HepG2 (cell line): ENCODE measurements at regions not wholly inside any gene's neighbourhood (a gene's known extent, or its start where the extent isn't known, plus 50 kb on each side); places are given as distances from the start of the nearest gene placed in this dataset.

Experiments used
- ATAC-seq: fragments of 200-7000 bp; cut with Tn5 transposase; 3 replicates; pipeline ENCODE4 v1.9.1; 2020; ENCODE audit warnings: mild to moderate bottlenecking, moderate library complexity
- BruUV-seq: library from RNA; stranded (reverse); fragments of 400-500 nt; replicated peaks from 2 replicates; lab custom pipeline; 2021; lab: Mats Ljungman, UMichigan
- CTCF ChIA-PET: fragments of 300-600 bp; formaldehyde crosslinking; extraction: SDS; loops from one replicate; lab custom pipeline; 2021; ENCODE audit warnings: low total read pairs, inconsistent platforms, low intra/inter-chr PET ratio; lab: Yijun Ruan, JAX
- POLR2A ChIA-PET: fragments of 350-600 bp; sonication (Branson Sonifier 250); formaldehyde crosslinking; loops from one replicate; lab custom pipeline; 2020; ENCODE audit warnings: antibody characterized with exemption, inconsistent platforms; lab: Yijun Ruan, JAX
- DNase-seq: peaks from one replicate; pipeline ENCODE4 v3.0.0-alpha.2; 2015; ENCODE audit warnings: low spot score
- FAIRE-seq: peaks from 3 replicates; lab custom pipeline; 2011; peaks lifted over from hg19 to GRCh38; lab: Jason Lieb, UNC
- H2AFZ ChIP-seq: one replicate; pipeline ENCODE4 v1.6.1; 2011; ENCODE audit warnings: low read length, inconsistent platforms
- H3K27ac ChIP-seq: fragments of 300-600 bp; 3 replicates; pipeline ENCODE4 v1.8.0; 2011; ENCODE audit warnings: mixed run types, mild to moderate bottlenecking, mixed read lengths, low read length, inconsistent platforms; ENCODE audit not compliant: insufficient read depth; ENCODE audit errors: extremely low read length
- H3K27me3 ChIP-seq, 2 experiments: fragments of 200-600 bp in 1 of 2; 2 replicates in 1 of 2; 3 replicates in 1 of 2; pipeline versions ENCODE4 v1.6.0 to v1.8.0; 2011; ENCODE audit warnings: low read length in 2 of 2, mild to moderate bottlenecking in 2 of 2, moderate library complexity in 2 of 2, inconsistent platforms in 1 of 2; ENCODE audit not compliant: insufficient read depth in 2 of 2, control insufficient read depth in 1 of 2
- H3K36me3 ChIP-seq, 2 experiments: fragments of 200-600 bp in 1 of 2; replicated peaks in 1 of 2; 2 replicates in 1 of 2; 3 replicates in 1 of 2; pipeline versions ENCODE4 v1.5.1 to v1.8.0; 2011; ENCODE audit warnings: low read length in 2 of 2, inconsistent platforms in 1 of 2; ENCODE audit not compliant: insufficient read depth in 2 of 2, control insufficient read depth in 1 of 2
- H3K4me1 ChIP-seq: 2 replicates; pipeline ENCODE4 v1.5.1; 2012; ENCODE audit warnings: low read length, inconsistent platforms; ENCODE audit not compliant: insufficient read depth
- H3K4me2 ChIP-seq: 2 replicates; pipeline ENCODE4 v1.6.0; 2011; ENCODE audit warnings: low read depth, low read length, inconsistent platforms
- H3K4me3 ChIP-seq, 3 experiments: fragments of 200-600 bp in 1 of 3; sonication (generic), shearing (Covaris generic) in 1 of 3; replicated peaks in 1 of 3; 2 replicates each; pipeline ENCODE4 v1.5.1; 2011 to 2016; ENCODE audit warnings: low read length in 3 of 3, inconsistent platforms in 2 of 3, low read depth in 2 of 3, mild to moderate bottlenecking in 2 of 3, control low read depth in 1 of 3, mixed read lengths in 1 of 3; ENCODE audit not compliant: insufficient read depth in 1 of 3
- H3K79me2 ChIP-seq: one replicate; pipeline ENCODE4 v1.6.1; 2011; ENCODE audit warnings: low read length, inconsistent platforms; ENCODE audit not compliant: insufficient read depth
- H3K9ac ChIP-seq: 2 replicates; pipeline ENCODE4 v1.6.0; 2011; ENCODE audit warnings: mild to moderate bottlenecking, low read depth, low read length, inconsistent platforms; ENCODE audit not compliant: insufficient read depth
- H3K9me3 ChIP-seq: 2 replicates; pipeline ENCODE4 v1.5.1; 2012; ENCODE audit warnings: mild to moderate bottlenecking, low read length
- H4K20me1 ChIP-seq: 2 replicates; pipeline ENCODE4 v1.6.0; 2011; ENCODE audit warnings: inconsistent platforms, mild to moderate bottlenecking, low read length, moderate library complexity; ENCODE audit not compliant: insufficient read depth
- CC2D1A ChIP-seq: sonication (generic); formaldehyde crosslinking; IDR thresholded peaks from 2 replicates; pipeline ENCODE4 v1.8.1; 2023; ENCODE audit warnings: mild to moderate bottlenecking, missing genetic modification reagents
- HOXD1 ChIP-seq: sonication (generic); formaldehyde crosslinking; IDR thresholded peaks from 2 replicates; pipeline ENCODE4 v1.5.0; 2020; ENCODE audit warnings: missing genetic modification reagents
- MTF1 ChIP-seq: sonication (generic); formaldehyde crosslinking; IDR thresholded peaks from 2 replicates; pipeline ENCODE4 v1.5.0; 2020; ENCODE audit warnings: missing genetic modification reagents
- NFE2L1 ChIP-seq: sonication (generic); formaldehyde crosslinking; IDR thresholded peaks from 2 replicates; pipeline ENCODE4 v1.4.0; 2020; ENCODE audit warnings: missing genetic modification reagents, mild to moderate bottlenecking, borderline replicate concordance
- RFX3 ChIP-seq: IDR thresholded peaks from 2 replicates; pipeline ENCODE4 v1.6.1; 2016; ENCODE audit warnings: missing biosample characterization, missing genetic modification reagents
- STAG1 ChIP-seq: sonication (generic); formaldehyde crosslinking; IDR thresholded peaks from 2 replicates; pipeline ENCODE4 v1.4.0; 2020; ENCODE audit warnings: missing genetic modification reagents
- ZBTB38 ChIP-seq: sonication (generic); formaldehyde crosslinking; IDR thresholded peaks from 2 replicates; pipeline ENCODE4 v1.5.1; 2020; ENCODE audit warnings: mild to moderate bottlenecking, missing genetic modification reagents
- ZKSCAN5 ChIP-seq: sonication (generic); formaldehyde crosslinking; IDR thresholded peaks from 2 replicates; pipeline ENCODE4 v1.5.1; 2020; ENCODE audit warnings: mild to moderate bottlenecking, missing genetic modification reagents
- ZNF724P ChIP-seq: sonication (generic); formaldehyde crosslinking; IDR thresholded peaks from 2 replicates; pipeline ENCODE4 v1.8.0; 2022; ENCODE audit warnings: missing genetic modification reagents, borderline replicate concordance
- ZNF776 ChIP-seq: sonication (generic); formaldehyde crosslinking; IDR thresholded peaks from 2 replicates; pipeline ENCODE4 v1.4.0; 2020; ENCODE audit warnings: mild to moderate bottlenecking, missing genetic modification reagents
- WGBS: methylation state at CpG from one replicate; pipeline ENCODE4 v1.1.6; 2017; ENCODE audit warnings: low lambda C conversion rate; 5-methylcytosine and 5-hydroxymethylcytosine counted together
- in situ Hi-C: cut with HindIII; loops from 2 replicates; pipeline ENCODE4 v1.10.0; 2017; ENCODE audit warnings: low pct_unique_long_range_greater_than_20kb; ENCODE audit not compliant: extremely low pct_ligation_motif_present
- intact Hi-C: fragments of 100-400 bp; cut with micrococcal nuclease; formaldehyde crosslinking; loops from one replicate; pipeline ENCODE4 v1.10.0; 2022; ENCODE audit not compliant: unreplicated experiment
- TF ChIP-seq, protein P1 (sequence below): sonication (generic); formaldehyde crosslinking; IDR thresholded peaks from 2 replicates; pipeline ENCODE4 v1.5.0; 2020; ENCODE audit warnings: mild to moderate bottlenecking, missing genetic modification reagents, moderate library complexity
- TF ChIP-seq, protein P2 (sequence below): sonication (generic); formaldehyde crosslinking; IDR thresholded peaks from 2 replicates; pipeline ENCODE4 v1.5.0; 2020; ENCODE audit warnings: missing genetic modification reagents, mild to moderate bottlenecking, borderline replicate concordance

DNA sequence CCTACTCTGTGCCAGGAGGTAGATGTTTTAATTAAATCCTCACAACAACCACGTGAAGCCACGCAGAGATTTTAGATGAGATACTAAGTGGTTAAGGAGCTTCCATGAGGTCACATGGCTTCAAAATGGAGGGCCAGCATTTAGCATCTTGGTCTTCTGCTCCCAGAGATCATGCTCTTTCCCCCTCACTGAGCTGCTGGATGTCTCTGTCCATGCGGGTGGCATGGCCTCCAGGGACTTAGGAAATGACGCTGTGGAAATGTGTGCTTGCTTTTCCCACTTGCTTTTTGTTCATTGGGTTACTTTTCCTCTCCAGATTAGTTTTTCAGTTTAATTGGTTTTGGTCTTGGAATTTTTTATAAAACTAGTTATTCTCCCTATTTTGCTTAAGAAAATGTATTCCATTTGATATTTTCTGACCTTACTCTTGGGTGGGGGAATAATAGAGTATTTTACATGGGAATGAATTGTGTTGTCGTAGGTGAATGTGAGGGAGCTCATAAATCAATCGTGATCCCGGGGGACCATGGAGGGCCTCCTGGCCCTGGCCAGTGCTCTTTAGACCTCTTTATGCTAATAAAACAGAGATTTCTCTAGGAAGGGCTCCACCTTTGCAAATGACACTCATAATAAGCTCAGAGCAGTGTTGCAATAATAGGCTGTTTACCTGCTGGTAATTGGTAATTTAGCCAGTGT is 376.0 kb upstream of the ONECUT1 start:
- no peak for FAIRE-seq
- CTCF ChIA-PET, result no interaction called here
- POLR2A ChIA-PET, result no interaction called here
- DNase-seq, result no peak
- H3K27ac ChIP-seq, result no peak overlapping the region
- TF ChIP-seq CC2D1A (CRISPR knock-in tag), result no peak
- no peak for TF ChIP-seq ZNF776
- no peak for TF ChIP-seq ZBTB38 (CRISPR knock-in tag)
- TF ChIP-seq, protein P1, sequence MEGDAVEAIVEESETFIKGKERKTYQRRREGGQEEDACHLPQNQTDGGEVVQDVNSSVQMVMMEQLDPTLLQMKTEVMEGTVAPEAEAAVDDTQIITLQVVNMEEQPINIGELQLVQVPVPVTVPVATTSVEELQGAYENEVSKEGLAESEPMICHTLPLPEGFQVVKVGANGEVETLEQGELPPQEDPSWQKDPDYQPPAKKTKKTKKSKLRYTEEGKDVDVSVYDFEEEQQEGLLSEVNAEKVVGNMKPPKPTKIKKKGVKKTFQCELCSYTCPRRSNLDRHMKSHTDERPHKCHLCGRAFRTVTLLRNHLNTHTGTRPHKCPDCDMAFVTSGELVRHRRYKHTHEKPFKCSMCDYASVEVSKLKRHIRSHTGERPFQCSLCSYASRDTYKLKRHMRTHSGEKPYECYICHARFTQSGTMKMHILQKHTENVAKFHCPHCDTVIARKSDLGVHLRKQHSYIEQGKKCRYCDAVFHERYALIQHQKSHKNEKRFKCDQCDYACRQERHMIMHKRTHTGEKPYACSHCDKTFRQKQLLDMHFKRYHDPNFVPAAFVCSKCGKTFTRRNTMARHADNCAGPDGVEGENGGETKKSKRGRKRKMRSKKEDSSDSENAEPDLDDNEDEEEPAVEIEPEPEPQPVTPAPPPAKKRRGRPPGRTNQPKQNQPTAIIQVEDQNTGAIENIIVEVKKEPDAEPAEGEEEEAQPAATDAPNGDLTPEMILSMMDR (CRISPR knock-in tag), result no peak
- no peak for TF ChIP-seq ZKSCAN5
- TF ChIP-seq ZNF724P, result no peak
- TF ChIP-seq RFX3 (CRISPR knock-in tag), result no peak
- no peak for TF ChIP-seq HOXD1 (CRISPR knock-in tag)
- no peak for TF ChIP-seq NFE2L1 (CRISPR knock-in tag)
- TF ChIP-seq, protein P2, sequence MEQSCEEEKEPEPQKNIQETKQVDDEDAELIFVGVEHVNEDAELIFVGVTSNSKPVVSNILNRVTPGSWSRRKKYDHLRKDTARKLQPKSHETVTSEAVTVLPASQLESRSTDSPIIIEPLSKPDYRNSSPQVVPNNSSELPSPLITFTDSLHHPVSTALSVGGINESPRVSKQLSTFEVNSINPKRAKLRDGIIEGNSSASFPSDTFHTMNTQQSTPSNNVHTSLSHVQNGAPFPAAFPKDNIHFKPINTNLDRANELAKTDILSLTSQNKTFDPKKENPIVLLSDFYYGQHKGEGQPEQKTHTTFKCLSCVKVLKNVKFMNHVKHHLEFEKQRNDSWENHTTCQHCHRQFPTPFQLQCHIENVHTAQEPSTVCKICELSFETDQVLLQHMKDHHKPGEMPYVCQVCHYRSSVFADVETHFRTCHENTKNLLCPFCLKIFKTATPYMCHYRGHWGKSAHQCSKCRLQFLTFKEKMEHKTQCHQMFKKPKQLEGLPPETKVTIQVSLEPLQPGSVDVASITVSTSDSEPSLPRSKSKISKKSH (CRISPR knock-in tag), result no peak
- no peak for TF ChIP-seq STAG1 (CRISPR knock-in tag)
- TF ChIP-seq MTF1, result no peak
- H3K79me2 ChIP-seq, result no peaks in the 10 kb centered on the region
- no peak overlapping the region for H3K4me2 ChIP-seq
- H3K4me1 ChIP-seq, result 0 out of 2 replicates have a peak, but pooled peaks cover 5% of the 10 kb centered on the region
- H2AFZ ChIP-seq, result no peak overlapping the region
- H4K20me1 ChIP-seq, result no peaks in the 10 kb centered on the region
- H3K36me3 ChIP-seq, result no peaks in the 10 kb centered on the region
- no TSS peak for BruUV-seq
- 44% methylated on average over 7 of the region's 7 CpGs for WGBS
- H3K4me3 ChIP-seq, result no peak overlapping the region
- H3K27me3 ChIP-seq, result no peaks in the 10 kb centered on the region; a peak in 1 of 5 replicates
- no peak overlapping the region for H3K9ac ChIP-seq
- no peak for ATAC-seq
- H3K9me3 ChIP-seq, result no peaks in the 10 kb centered on the region
- intact Hi-C loops, result no loop called here
- in situ Hi-C loops, result no loop called here
